ENCODE measurements at regions not wholly inside any gene's neighbourhood (a gene's known extent, or its start where the extent isn't known, plus 50 kb on each side); places are given as distances from the start of the nearest gene placed in this dataset.
A peak's percentile ranks its signal among the peaks of the same experiment; 100 is the strongest.
"Not testable (repeated sequence)": the region's sequence is repeated elsewhere in the genome, so short reads cannot be mapped to it uniquely, and the experiment has no call there.

DNA sequence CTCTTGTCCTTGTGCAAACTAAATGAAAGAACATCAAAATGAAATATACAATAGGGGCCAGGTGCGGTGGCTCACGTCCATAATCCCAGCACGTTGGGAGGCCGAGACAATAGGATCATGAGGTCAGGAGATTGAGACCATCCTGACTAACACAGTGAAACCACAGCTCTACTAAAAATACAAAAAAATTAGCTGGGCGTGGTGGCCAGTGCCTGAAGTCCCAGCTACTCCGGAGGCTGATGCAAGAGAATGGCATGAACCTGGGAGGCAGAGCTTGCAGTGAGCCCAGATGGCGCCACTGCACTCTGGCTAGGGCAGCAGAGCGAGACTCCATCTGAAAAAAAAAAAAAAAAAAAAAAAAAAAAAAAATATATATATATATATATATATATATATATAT lies 132.7 kb upstream of the HSFY2 start:
- intact Hi-C loops (cut with DNase I); H3K4me3 ChIP-seq (ENCODE audit: low read length); H3K27me3 ChIP-seq (ENCODE audit: control insufficient read depth, insufficient read depth); H3K27ac ChIP-seq (ENCODE audit: low read length); DNase-seq; ATAC-seq; H3K9me3 ChIP-seq (ENCODE audit: control insufficient read depth, low read length); H3K4me1 ChIP-seq (ENCODE audit: control insufficient read depth, insufficient read depth, low read length): not testable (repeated sequence)
- WGBS: 85% methylated on average over 8 of the region's 8 CpGs

DNA sequence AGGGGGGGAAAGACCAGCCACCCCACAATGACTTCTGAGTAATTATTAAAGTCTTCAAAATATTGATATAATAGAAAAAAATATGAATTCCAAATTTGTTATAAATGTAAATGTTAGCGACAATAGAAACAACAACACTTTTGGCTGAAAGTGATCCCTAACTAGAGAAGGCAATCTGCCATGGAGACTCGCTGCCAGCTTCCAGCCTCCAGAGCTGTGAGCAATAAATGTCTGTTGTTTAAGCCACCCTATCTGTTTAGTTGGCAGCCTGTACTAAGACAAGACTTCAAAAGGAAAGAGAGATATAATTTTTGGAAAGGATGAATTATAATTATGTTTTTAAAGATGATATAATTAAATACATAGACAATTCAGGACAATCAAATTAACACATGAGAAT lies 130.8 kb upstream of the HSFY2 start:
- DNase-seq: peak in 1 of 3 donors; percentile 59
- H3K4me3 ChIP-seq (ENCODE audit: low read length): no peak overlapping the region

DNA sequence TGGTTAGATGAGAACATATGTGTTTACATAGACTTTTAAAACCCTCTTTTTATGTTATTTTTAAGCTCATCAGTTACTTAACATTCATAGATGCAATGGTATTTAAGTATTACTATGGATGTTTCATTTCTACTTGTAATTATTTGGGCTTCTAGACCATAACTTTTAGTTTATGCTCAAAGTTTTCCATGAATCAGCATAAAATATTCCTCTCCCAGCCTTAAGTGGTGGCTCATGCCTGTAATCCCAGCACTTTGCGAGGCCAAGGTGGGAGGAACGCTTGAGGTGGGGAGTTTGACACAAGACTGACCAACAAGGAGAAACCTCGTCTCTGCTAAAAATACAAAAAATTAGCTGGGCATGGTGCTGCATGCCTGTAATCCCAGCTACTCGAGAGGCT lies 118.5 kb upstream of the HSFY2 start:
- Histone ChIP-seq H3K4me3 (ENCODE audit: low read length) (no peak overlapping the region), H3K9me3 (ENCODE audit: control insufficient read depth, low read length) (no peaks in the 10 kb centered on the region), H3K27me3 (ENCODE audit: control insufficient read depth, insufficient read depth) (no peaks in the 10 kb centered on the region), H3K27ac (ENCODE audit: low read length) (no peak overlapping the region), H3K4me1 (ENCODE audit: control insufficient read depth, insufficient read depth, low read length) (no peaks in the 10 kb centered on the region)
- intact Hi-C loops (cut with DNase I): no loop called here
- WGBS: 90% methylated on average over 4 of the region's 4 CpGs
- ATAC-seq (no peak), DNase-seq (no peak)

More for the DNA sequence above, 130.8 kb upstream of the HSFY2 start:
- intact Hi-C loops (cut with DNase I): no loop called here
- Histone ChIP-seq H3K27me3 (ENCODE audit: control insufficient read depth, insufficient read depth) (no peaks in the 10 kb centered on the region), H3K27ac (ENCODE audit: low read length) (no peak overlapping the region), H3K9me3 (ENCODE audit: control insufficient read depth, low read length) (no peaks in the 10 kb centered on the region), H3K4me1 (ENCODE audit: control insufficient read depth, insufficient read depth, low read length) (no peaks in the 10 kb centered on the region)
- WGBS: 33% methylated on average over 2 of the region's 2 CpGs
- no peak for ATAC-seq

DNA sequence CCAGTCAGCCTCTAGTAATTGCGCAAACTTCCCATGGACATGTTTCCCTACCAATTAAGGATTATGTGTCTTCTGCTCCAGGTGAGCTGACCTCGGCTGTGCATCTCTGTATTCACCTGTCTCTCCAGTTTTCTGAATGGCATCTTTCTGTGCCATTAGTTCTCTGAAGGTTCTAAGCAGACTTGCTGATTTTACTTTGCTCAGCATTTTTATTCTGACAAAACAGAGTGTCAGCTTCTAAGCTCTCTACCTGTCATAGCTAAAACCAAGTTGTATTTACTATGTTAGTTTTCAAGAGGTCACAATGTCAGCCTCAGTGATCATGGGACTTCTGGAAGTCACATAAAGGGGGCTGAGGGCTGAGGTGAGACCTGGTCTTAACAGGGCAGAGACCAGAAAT lies 116.0 kb upstream of the HSFY2 start:
- Histone ChIP-seq H3K27ac (ENCODE audit: low read length) (no peak overlapping the region), H3K4me1 (ENCODE audit: control insufficient read depth, insufficient read depth, low read length) (no peaks in the 10 kb centered on the region), H3K9me3 (ENCODE audit: control insufficient read depth, low read length) (no peaks in the 10 kb centered on the region), H3K4me3 (ENCODE audit: low read length) (no peak overlapping the region), H3K27me3 (ENCODE audit: control insufficient read depth, insufficient read depth) (no peaks in the 10 kb centered on the region)
- intact Hi-C loops (cut with DNase I): no loop called here
- DNase-seq (no peak), ATAC-seq (no peak)
- 94% methylated on average over 2 of the region's 2 CpGs for WGBS

DNA sequence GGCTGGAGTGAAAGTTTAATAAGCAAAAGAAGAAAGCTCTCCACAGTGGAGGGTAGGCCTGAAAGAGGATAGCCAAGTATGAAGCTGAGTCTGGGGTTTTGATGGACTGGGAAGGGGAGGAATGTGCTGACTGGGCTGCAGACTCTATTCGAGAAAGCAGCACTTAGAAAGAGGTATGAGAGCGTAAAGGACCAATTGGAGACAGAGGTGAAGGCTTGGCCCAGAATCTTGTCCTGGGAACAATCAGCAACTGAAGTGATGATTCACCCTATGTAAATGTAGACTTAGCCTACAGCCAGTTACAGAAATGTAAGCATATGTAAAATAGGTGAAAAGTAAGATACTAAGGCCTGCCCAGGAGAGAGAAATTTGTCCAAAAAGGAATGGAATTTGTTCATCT lies 111.2 kb upstream of the HSFY2 start:
- Histone ChIP-seq H3K4me3 (ENCODE audit: low read length) (no peak overlapping the region), H3K27ac (ENCODE audit: low read length) (no peak overlapping the region), H3K4me1 (ENCODE audit: control insufficient read depth, insufficient read depth, low read length) (no peaks in the 10 kb centered on the region), H3K27me3 (ENCODE audit: control insufficient read depth, insufficient read depth) (no peaks in the 10 kb centered on the region), H3K9me3 (ENCODE audit: control insufficient read depth, low read length) (no peaks in the 10 kb centered on the region)
- intact Hi-C loops (cut with DNase I): no loop called here
- no peak for ATAC-seq
- 81% methylated on average over 2 of the region's 2 CpGs for WGBS
- no peak for DNase-seq

DNA sequence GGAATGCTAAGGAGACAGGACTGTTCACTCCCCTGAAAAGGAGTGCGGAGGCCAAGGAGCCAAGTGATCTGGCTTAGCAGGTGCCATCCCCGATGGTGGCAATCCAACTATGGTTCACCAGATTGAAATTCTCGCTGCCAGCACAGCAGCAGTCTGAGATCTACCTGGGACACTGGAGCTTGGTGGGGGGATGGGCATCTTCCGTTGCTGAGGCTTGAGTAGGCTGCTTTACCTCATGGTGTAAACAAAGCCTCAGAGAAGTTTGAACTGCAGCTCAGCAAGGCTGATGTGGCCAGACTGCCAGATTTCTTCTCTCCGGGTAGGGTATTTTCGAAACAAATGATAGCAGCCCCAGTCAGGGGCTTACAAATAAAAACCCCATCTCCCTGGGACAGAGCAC lies 95.6 kb upstream of the HSFY2 start:
- DNase-seq; intact Hi-C loops (cut with DNase I); H3K4me1 ChIP-seq (ENCODE audit: control insufficient read depth, insufficient read depth, low read length); H3K9me3 ChIP-seq (ENCODE audit: control insufficient read depth, low read length); H3K27ac ChIP-seq (ENCODE audit: low read length); ATAC-seq; H3K27me3 ChIP-seq (ENCODE audit: control insufficient read depth, insufficient read depth); H3K4me3 ChIP-seq (ENCODE audit: low read length): not testable (repeated sequence)
- WGBS: 64% methylated on average over 2 of the region's 6 CpGs

DNA sequence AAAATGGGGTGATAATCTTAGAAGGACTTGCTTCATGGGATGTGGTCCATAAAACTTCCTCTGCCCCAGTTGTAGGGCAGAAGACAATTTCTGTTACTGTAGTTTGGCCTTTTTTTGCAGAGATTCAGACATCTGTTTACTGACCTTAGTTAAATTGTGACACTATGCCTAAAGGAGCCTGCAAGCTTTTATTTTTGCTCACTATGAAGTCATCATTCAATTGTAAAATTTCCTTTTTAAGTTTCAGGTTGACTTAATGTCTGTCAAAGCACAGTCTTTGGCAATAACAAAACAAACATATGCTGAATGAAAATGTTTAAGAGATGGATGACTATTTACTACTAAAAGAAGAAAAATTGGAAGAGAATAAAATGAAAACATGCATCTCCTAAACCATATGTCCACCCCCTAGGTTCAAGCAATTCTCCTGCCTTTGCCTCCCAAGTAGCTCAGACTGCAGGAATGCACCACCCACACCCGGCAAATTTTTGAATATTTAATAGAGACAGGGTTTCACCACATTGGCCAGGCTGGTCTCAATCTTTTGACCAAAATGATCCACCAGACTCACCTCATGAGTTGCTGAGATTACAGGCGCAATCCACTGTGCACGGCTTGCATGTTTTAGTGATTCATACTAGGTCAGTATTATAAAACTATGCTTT lies 93.5 kb upstream of the HSFY2 start:
- DNase-seq; intact Hi-C loops (cut with DNase I); ATAC-seq; H3K9me3 ChIP-seq (ENCODE audit: control insufficient read depth, low read length); H3K27ac ChIP-seq (ENCODE audit: low read length); H3K4me1 ChIP-seq (ENCODE audit: control insufficient read depth, insufficient read depth, low read length); H3K4me3 ChIP-seq (ENCODE audit: low read length); H3K27me3 ChIP-seq (ENCODE audit: control insufficient read depth, insufficient read depth): not testable (repeated sequence)
- no CpG with 5 or more reads among the region's 3 CpGs for WGBS

DNA sequence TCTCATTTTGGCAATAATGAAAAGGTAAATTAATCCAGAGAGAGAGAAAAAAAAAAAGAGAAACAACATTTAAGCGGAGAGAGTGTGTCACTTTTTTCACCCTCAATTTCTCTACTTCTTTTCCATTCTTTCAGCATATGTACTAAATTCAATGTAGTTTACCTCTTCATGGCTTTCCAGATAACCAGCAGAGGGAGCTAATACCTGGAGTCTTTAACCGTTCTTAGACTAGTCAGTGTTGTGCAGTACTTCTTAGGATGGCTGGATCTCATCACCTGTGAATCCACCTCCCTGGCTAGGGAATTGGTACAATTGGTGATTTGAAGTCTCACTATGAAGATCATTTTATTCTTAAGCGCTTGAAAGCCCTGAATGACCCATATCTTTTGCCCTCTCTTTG lies 87.3 kb upstream of the HSFY2 start:
- H3K9me3 ChIP-seq (ENCODE audit: control insufficient read depth, low read length); H3K4me1 ChIP-seq (ENCODE audit: control insufficient read depth, insufficient read depth, low read length); H3K27me3 ChIP-seq (ENCODE audit: control insufficient read depth, insufficient read depth); H3K27ac ChIP-seq (ENCODE audit: low read length); ATAC-seq; H3K4me3 ChIP-seq (ENCODE audit: low read length); DNase-seq; intact Hi-C loops (cut with DNase I): not testable (repeated sequence)
- no CpG with 5 or more reads among the region's 3 CpGs for WGBS

DNA sequence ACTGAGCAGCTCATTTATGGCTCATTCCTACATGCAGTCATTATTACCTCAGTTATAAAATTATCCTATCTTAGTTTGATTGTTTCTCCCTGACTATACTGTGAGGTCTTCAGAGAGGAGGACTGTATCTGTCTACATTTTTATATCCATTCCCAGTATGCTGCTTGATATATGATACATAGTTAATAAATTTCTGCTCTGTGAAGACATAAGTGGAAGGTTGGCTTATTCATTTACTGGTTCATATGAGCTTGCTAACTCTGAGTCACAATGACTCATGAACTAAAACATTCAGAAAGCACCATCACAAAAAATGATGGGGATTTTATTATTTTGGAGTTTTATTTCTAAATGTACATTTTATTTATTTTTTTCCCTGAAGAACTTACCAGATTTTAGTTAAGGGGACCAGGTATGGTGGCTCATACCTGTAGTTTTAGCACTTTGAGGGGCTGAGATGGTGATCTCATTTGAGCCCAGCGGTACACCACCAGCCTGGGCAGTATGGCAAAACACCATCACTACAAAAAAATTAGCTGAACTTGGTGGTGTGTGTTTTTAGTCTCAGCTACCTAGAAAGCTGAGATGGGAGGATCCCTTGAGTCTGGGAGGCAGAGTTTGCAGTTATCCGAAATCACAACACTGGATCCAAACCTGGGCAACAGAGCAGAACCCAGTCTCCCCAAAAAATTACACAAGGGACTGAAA lies 85.1 kb upstream of the HSFY2 start:
- WGBS: no CpG with 5 or more reads among the region's 2 CpGs
- H3K4me1 ChIP-seq (ENCODE audit: control insufficient read depth, insufficient read depth, low read length); H3K4me3 ChIP-seq (ENCODE audit: low read length); H3K27me3 ChIP-seq (ENCODE audit: control insufficient read depth, insufficient read depth); ATAC-seq; intact Hi-C loops (cut with DNase I); H3K27ac ChIP-seq (ENCODE audit: low read length); DNase-seq; H3K9me3 ChIP-seq (ENCODE audit: control insufficient read depth, low read length): not testable (repeated sequence)

DNA sequence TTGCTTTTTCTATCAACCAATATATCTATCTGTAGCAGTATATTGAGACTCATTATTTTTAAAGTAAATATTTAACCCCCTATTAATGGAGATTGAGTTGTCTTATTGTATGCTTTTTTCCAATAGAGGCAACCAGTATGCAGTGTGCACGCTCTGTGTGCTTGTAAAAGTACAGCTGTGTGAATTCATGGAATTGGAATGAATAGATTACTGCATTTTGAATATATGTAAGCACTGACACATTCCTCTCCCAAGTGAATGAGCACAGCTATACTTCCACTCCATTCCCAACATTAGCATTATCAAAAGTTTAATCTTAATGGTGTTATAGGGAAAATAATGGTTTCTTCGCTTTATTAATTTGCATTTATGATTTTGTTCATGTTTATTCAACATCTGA lies 81.6 kb upstream of the HSFY2 start:
- no CpG with 5 or more reads among the region's 2 CpGs for WGBS
- intact Hi-C loops (cut with DNase I); H3K9me3 ChIP-seq (ENCODE audit: control insufficient read depth, low read length); H3K27ac ChIP-seq (ENCODE audit: low read length); ATAC-seq; H3K4me1 ChIP-seq (ENCODE audit: control insufficient read depth, insufficient read depth, low read length); DNase-seq; H3K27me3 ChIP-seq (ENCODE audit: control insufficient read depth, insufficient read depth); H3K4me3 ChIP-seq (ENCODE audit: low read length): not testable (repeated sequence)

DNA sequence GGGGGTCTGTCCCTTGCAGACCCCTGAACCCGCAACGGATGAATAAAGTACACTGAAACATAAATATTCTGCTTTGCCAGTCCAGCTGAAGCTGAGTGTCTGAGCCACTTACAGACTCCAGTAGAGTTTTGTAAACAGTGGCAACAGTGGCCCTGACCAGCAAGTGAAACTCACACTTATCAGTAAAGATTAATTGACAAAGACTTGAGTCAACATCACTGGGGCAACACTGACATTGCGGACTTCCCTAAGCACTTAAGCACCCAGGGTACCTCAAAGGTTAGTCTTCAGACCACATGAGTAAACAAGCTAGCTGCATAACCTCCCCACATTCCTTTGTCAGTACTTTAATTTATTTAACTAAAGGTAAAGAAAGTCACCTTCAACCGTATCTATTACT lies 79.8 kb upstream of the HSFY2 start:
- H3K27me3 ChIP-seq (ENCODE audit: control insufficient read depth, insufficient read depth); H3K27ac ChIP-seq (ENCODE audit: low read length); H3K9me3 ChIP-seq (ENCODE audit: control insufficient read depth, low read length); ATAC-seq; H3K4me3 ChIP-seq (ENCODE audit: low read length); intact Hi-C loops (cut with DNase I); DNase-seq; H3K4me1 ChIP-seq (ENCODE audit: control insufficient read depth, insufficient read depth, low read length): not testable (repeated sequence)
- WGBS: no CpG with 5 or more reads among the region's 4 CpGs

All from right cardiac atrium (tissue), 5 donors.